DMS79 treated with DMSO at 0.1 percent for 48 hours (cell line): ENCODE measurements at regions not wholly inside any gene's neighbourhood (a gene's known extent, or its start where the extent isn't known, plus 50 kb on each side); places are given as distances from the start of the nearest gene placed in this dataset.
"Not testable (repeated sequence)": the region's sequence is repeated elsewhere in the genome, so short reads cannot be mapped to it uniquely, and the experiment has no call there.

Experiments used
- DNase-seq: peaks from one replicate; lab custom pipeline; 2025; lab: John Stamatoyannopoulos, UW

DNA sequence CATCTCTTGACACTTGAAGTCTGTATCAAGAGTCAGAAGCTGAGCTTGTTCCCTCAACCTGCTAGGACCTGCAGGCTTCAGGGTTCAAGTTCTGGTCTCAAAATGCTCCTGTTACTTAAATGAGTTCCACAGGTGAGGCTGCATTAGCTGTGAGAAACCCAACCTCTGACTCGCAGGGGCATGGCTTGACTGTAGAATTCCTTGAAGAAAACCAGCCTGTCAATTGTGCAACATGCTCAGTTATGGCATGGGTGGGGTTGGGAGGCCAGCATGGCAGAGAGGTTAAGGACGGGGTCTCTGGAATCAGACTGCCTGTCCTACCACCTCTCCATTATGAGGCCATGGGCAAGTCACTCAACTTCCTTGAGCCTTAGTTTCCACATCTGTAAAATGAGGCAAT, 235.8 kb downstream of the EN1 start:
- no peak for DNase-seq

DNA sequence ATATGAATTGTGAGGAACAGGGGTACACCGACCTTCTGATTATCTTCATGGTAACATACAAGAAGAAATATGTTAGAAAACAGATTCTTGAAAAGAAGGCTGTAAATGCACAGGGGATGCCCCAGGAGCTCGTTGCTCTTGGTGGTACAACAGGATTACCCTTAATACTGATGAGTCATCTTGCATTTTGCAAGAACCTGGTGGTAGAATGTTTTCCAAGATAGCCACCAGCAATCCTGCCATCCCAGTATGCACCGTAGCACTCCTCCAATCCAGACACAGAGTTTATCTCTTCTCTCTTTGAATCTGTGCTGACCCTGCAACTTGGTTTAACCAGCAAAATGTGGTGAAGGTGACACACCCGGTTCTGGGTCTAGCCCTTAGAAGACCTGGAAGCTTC, 238.3 kb downstream of the EN1 start:
- no peak for DNase-seq

DNA sequence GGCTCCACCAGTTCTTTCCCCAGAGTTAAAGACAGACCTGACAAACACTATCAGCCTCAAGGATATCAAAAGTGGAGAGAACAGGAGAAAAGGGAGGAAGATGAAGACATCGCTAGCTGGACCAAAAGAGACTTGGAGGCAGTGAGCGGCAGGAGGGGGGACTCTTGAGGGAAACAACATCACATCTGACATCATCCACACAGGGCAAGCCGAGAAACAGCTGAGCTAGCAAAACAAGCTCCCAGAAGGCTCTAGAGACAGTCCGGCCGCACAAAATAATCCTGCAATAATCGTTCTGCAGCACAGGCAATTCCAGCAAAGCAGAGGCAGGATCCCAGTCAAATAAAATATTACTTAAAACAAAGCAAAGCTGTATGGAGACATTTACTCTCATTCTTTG, 239.8 kb downstream of the EN1 start:
- DNase-seq: no peak

GRCh38 chr2:118604811-118605210, 242.6 kb downstream of the EN1 start:
- DNase-seq: no peak

GRCh38 chr2:118604371-118604770, 243.1 kb downstream of the EN1 start:
- no peak for DNase-seq

DNA sequence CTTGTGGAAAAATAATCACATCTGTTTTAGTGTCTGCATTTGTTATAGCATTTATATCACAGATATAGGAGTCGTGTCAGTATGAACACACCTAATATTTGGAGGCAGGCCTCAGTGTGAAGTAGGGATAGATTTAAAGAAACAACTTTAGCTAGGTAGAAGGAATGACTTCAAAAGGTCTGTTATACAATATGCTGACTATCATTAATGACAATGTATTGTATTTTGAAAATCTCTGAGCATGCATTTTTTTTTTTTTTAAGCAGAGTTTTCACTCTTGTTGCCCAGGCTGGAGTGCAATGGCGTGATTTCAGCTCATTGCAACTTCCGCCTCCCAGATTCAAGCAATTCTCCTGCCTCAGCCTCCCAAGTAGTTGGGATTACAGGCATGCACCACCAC, 248.3 kb downstream of the EN1 start:
- no peak for DNase-seq

GRCh38 chr2:118596620-118597019, 250.8 kb downstream of the EN1 start:
- DNase-seq: no peak

DNA sequence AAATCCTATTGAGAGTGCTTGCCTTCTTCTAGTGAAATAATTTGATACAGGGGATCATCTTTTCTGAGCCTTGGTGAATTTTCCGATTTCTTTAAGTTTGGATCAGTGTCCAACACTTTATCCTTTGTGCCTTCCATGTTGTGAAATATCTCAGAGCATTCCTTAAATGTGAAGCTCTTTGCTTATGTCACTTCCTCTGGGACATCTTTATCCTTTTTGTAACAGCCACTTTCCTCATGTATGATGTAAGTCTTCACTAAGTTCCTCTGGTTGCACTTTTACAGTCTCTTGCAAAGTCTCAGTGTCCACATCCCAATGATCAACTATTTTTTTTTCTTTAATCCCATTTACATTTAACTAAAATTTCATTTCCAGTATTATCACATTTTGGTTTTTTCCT, 254.2 kb downstream of the EN1 start:
- DNase-seq: no peak

DNA sequence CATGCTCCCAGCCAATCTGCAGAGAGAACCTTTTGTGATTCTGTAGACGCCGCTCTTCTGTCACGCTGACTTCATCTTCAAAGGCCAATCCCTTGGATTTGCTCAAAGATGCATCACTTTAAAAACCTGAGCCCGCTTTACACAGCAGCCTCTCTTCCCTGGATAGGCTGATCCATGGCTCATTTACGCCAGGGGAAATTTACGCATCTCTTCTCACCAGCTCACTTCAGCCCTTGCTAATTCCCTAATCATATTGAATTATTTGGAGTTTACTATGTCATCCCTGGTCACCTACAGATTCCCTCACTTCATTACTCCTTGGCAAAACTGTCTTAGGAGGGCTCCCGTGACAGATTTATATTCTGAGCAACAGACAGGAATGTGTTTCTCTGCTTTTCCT, 256.2 kb downstream of the EN1 start:
- DNase-seq: no peak

DNA sequence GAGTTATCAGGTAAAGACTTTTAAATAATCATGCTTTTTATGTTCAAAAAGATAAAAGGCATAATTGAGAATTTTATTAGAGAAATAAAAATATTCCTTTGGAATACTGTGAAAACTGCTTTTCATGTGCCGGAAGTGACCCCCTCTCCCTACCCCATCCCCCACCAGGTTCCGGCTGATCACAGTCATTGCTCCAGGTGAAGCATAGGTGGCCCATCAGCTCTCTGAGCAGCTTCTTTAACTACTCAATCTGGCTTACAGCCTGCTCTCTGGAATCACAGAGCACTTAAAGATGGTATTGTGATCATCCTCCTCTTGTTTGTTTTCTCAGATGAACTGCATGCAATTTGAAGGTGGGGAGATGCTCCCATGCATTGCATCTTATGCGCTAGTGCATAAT, 257.7 kb downstream of the EN1 start:
- no peak for DNase-seq

- no peak for DNase-seq
Measured at GRCh38 chr2:118588850-118589249, 258.6 kb downstream of the EN1 start.

GRCh38 chr2:118586312-118586711, 261.1 kb downstream of the EN1 start:
- no peak for DNase-seq

GRCh38 chr2:118584877-118585276, 262.6 kb downstream of the EN1 start:
- DNase-seq: no peak

DNA sequence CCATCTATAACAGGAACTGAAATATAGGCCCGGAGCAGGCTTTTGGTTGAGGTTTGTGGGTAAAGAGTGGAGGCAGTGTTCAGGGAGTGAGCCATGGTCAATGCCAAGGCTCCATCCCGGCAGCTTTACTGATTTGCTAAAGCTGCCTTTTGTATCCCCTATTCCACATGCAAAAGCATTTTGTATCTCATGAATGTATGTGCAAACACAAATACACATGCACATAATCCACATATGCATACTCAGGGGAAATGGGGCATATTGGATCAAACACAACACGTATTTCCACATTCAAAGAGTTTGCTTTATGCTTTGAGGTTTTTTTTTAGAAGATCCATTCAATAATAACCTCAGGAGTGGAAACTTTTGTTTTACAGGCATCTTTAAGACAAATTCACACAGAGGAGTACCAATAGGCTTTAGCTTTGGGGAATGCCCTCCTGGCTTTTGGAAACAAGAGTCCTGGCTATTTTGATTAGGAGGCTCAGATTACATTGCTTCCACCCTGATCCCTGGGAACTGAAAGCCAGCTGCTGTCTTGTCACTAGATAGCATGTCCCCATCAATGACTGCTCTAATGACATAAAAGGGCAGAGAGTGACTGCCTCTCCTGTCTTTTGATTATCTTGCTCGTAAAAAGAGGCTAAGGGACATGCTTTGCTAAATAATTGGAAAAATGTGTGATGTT, 263.2 kb downstream of the EN1 start:
- DNase-seq: no peak

DNA sequence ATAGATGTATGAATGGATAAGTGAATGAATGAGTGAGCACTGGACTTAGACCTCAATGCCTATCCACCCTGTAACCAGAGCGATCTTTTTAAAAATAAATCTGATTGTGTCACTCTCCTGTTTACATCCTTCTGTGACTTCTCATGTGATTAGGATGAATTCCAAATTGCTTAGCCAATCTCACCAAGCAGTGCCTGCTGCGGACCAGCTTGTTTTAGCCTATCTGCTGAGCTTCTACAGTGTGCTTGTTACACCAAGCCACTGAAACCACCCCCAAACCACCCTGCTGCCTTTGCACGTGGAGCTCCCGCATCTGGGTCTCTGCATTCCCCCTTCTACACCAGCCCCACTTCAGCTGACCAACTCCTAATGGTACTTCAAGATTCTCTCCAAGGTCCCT, 265.4 kb downstream of the EN1 start:
- DNase-seq: no peak

DNA sequence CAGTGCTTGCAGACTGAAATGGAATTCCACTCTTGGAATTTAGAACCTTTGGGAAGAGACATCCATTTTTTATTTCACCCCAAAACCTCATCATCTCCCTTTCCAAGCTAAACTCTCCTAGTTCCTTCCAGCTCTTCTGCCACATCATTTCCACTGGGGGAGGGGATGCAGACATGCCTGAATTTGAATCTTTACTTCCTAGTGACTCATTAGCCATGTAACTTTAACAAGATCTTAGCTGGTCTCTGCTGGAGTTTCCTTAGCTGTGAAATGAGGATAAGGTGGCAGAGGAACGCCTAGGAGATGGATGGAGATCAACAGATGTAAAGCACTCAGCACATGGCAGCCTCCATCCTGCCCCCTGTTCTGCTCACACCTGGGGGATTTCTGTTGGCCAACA, 266.8 kb downstream of the EN1 start:
- DNase-seq: no peak

- DNase-seq: no peak
Measured at GRCh38 chr2:118580107-118580506, 267.3 kb downstream of the EN1 start.

DNA sequence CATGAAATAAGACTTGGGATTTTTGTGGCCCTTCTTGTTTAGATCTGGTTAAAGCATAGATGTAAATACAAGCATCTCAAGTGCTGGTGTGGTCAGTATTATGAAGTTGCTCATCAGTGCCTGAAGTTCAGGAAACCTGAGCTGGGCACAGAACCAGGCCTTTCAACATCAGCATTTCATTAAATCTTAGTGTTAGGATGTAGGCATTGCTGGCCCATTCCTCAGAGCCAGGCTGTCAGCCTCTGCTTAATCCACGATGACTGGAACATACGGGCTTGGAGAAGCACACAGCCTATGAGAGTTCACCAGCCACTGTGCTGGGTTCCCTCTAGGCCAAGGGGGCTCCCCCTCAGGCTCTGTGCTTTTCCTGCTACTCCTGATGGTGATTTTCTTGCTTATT, 270.2 kb downstream of the EN1 start:
- DNase-seq: no peak

- DNase-seq: no peak
Measured at GRCh38 chr2:118576109-118576855, 271.2 kb downstream of the EN1 start.

- DNase-seq: not testable (repeated sequence)
Measured at GRCh38 chr2:118572380-118572779, 275.1 kb downstream of the EN1 start.

DNA sequence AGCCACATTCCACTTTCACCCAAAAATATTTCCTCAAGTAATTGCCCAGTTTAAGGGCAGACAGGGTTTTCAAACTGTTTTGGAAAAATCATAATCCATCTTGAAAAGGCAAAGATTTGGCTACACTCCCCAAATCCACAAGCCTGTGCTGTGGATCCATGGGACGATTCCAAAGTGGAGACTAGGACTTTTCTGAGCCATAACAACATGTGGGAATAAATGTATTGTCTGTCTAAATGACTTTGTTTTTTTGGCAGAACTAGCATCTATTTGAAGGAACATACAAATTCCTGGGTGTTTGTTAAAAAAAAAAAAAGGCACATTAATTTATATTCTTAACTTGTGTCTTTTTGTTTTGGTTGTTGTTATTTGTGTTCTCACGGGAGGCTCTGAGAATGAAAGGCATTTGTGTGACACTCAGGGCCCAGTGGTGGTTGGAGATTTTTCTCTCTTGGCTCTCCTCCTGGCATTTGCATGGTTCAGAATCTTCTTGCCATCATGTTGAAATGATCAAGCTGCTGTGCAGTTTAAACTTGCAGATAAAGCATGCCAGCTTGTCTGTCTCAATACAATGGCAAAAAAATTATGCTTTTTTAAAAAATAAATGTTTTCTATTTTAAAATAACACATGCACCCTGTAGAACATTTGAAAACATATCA, 277.4 kb downstream of the EN1 start:
- DNase-seq: no peak

DNA sequence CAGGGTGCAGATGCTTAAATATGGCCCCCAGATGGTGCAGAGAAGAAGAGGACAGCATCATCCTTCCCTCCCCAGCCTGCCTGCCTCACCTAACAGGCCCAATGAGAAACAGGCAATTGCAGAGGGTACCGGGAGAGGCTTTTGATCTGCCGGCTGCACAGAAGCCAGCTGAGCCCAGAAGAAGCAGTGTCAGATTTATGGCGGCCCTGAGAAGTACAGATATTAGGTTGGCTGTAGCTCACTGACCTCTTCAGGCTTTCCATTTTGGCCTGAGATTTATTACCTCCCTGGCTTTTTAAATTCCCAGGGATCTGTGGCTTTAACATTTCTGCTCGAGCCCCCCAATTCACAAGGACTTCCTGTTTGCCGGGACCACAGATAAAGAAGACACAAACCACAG, 278.7 kb downstream of the EN1 start:
- DNase-seq: no peak

GRCh38 chr2:118565786-118566540, 281.5 kb downstream of the EN1 start:
- no peak for DNase-seq
